Prostate gland (tissue), 2 donors: ENCODE measurements at regions not wholly inside any gene's neighbourhood (a gene's known extent, or its start where the extent isn't known, plus 50 kb on each side); places are given as distances from the start of the nearest gene placed in this dataset.

Experiments used
- DNase-seq: peaks from one replicate; pipeline ENCODE4 v3.0.0-alpha.2; 2019; ENCODE audit warnings: low spot score
- H3K27ac ChIP-seq, 2 donors: fragments of 200-600 bp; sonication (generic); 2 replicates each; pipeline ENCODE4 v1.5.1; 2017 to 2019
- H3K27me3 ChIP-seq: fragments of 200-600 bp; sonication (generic); replicated peaks from 2 replicates; pipeline ENCODE4 v1.5.1; 2019; ENCODE audit not compliant: insufficient read depth
- H3K36me3 ChIP-seq, 2 donors: fragments of 200-600 bp; sonication (generic); 1 replicate in 1 of 2; 2 replicates in 1 of 2; pipeline versions ENCODE4 v1.5.1 to v1.8.1; 2017 to 2019
- H3K4me1 ChIP-seq: fragments of 200-600 bp; sonication (generic); replicated peaks from 2 replicates; pipeline ENCODE4 v1.5.1; 2019
- H3K4me3 ChIP-seq, 2 donors: fragments of 200-600 bp; sonication (generic); 2 replicates each; pipeline ENCODE4 v1.5.1; 2017 to 2019
- H3K9me3 ChIP-seq: fragments of 200-600 bp; sonication (generic); 2 replicates; pipeline ENCODE4 v1.5.1; 2017
- POLR2A ChIP-seq: fragments of 450-650 bp; IDR thresholded peaks from one replicate; pipeline ENCODE4 v1.6.1; 2016; ENCODE audit warnings: antibody characterized with exemption, mild to moderate bottlenecking
- POLR2AphosphoS5 ChIP-seq: sonication (generic); formaldehyde crosslinking; IDR thresholded peaks from one replicate; pipeline ENCODE4 v1.6.1; 2017; ENCODE audit warnings: antibody characterized with exemption
- WGBS: methylation state at CpG from one replicate; pipeline ENCODE4 v1.1.5; 2018; 5-methylcytosine and 5-hydroxymethylcytosine counted together
- intact Hi-C: fragments of 100-400 bp; cut with DNase I; formaldehyde crosslinking; loops from one replicate; pipeline ENCODE4 v1.14.2; 2022
- TF ChIP-seq, protein P1 (sequence below), 4 experiments: fragments of 200-600 bp in 2 of 4; fragments of 450-650 bp in 2 of 4; sonication (generic) in 2 of 4; IDR thresholded peaks; 1 replicate in 3 of 4; 2 replicates in 1 of 4; pipeline ENCODE4 v1.5.1; 2016 to 2019; ENCODE audit warnings: antibody characterized with exemption in 4 of 4, mild to moderate bottlenecking in 2 of 4, moderate library complexity in 2 of 4

DNA sequence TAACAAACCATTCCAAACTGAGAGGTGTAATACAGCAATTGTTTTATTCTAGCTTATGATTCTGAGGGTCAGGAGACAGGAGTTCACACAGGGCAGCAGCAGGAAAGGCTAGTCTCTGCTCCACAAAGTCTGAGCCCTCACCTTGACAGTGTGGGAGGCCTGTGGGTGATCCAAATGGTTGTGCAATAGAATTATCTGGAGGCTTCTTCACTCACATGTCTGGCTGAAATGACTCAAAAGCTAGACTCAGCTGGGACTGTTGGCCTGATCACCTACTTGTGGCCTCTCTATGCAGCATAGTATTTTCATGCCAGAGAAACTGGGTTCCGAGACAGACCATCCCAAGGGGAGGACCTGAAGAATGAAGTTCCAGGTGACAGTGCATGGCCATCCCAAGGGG, 233.9 kb upstream of the UBE2E2 start:
- WGBS = 91% methylated on average over 1 of the region's 1 CpG
- Histone ChIP-seq H3K9me3 (no peaks in the 10 kb centered on the region), H3K4me3 (no peak overlapping the region), H3K27ac (no peak overlapping the region), H3K4me1 (no peaks in the 10 kb centered on the region), H3K27me3 (no peaks in the 10 kb centered on the region), H3K36me3 (no peaks in the 10 kb centered on the region)
- intact Hi-C loops = no loop called here
- TF ChIP-seq POLR2A = no peak
- TF ChIP-seq, protein P1, sequence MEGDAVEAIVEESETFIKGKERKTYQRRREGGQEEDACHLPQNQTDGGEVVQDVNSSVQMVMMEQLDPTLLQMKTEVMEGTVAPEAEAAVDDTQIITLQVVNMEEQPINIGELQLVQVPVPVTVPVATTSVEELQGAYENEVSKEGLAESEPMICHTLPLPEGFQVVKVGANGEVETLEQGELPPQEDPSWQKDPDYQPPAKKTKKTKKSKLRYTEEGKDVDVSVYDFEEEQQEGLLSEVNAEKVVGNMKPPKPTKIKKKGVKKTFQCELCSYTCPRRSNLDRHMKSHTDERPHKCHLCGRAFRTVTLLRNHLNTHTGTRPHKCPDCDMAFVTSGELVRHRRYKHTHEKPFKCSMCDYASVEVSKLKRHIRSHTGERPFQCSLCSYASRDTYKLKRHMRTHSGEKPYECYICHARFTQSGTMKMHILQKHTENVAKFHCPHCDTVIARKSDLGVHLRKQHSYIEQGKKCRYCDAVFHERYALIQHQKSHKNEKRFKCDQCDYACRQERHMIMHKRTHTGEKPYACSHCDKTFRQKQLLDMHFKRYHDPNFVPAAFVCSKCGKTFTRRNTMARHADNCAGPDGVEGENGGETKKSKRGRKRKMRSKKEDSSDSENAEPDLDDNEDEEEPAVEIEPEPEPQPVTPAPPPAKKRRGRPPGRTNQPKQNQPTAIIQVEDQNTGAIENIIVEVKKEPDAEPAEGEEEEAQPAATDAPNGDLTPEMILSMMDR (IDR thresholded peaks at IDR 0.05) = no peak
- no peak for TF ChIP-seq POLR2AphosphoS5
- no peak for DNase-seq

DNA sequence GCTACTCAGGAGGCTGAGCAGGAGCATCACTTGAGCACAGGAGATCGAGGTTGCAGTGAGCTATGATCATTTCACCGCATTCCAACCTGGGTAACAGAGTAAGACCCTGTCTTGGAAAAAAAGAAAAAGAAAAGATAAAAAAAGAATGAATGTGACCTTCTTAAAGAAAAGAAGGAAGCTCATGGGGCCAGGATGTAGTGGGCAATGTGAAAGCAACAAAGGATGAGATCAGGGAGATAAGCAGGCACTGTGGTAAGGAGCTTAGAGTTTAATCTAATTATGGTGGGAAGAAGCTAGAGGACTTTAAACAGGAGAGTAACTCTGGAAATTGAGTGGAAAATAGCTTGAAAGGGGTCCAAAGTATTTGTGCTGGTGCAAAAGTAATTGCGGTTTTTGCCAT, 231.6 kb upstream of the UBE2E2 start:
- Histone ChIP-seq H3K27me3 (no peaks in the 10 kb centered on the region), H3K4me3 (no peak overlapping the region), H3K9me3 (no peaks in the 10 kb centered on the region), H3K27ac (no peak overlapping the region), H3K4me1 (no peaks in the 10 kb centered on the region), H3K36me3 (no peaks in the 10 kb centered on the region)
- DNase-seq = no peak
- TF ChIP-seq, protein P1 (IDR thresholded peaks at IDR 0.05) = no peak
- TF ChIP-seq POLR2A = no peak
- no peak for TF ChIP-seq POLR2AphosphoS5
- intact Hi-C loops = no loop called here
- 93% methylated on average over 3 of the region's 3 CpGs for WGBS

DNA sequence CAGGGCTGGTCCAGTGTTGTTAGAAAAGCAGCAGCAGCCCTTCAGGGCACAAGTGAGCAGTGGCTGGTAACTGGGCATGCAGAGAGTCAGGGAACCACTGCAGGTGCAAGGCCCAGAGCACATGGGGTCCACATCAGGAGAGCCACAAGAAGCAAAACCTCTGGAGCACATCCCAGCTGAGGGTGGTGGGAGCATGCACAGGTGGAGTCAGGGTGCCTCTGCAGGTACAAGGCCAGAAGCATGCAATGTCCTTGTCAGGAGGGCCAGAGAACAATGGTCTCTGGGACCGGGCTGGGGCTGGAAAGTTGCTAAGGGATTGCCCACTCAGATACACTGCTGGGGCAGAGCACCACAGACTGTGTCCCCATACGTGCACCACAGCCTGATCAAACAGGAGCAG, 226.1 kb upstream of the UBE2E2 start:
- no peaks in the 10 kb centered on the region for H3K9me3 ChIP-seq
- H3K36me3 ChIP-seq = no peaks in the 10 kb centered on the region
- H3K27me3 ChIP-seq = no peaks in the 10 kb centered on the region
- WGBS = 66% methylated on average over 2 of the region's 2 CpGs
- intact Hi-C loops = no loop called here
- no peaks in the 10 kb centered on the region for H3K4me1 ChIP-seq
- no peak for DNase-seq
- no peak overlapping the region for H3K27ac ChIP-seq
- no peak for TF ChIP-seq POLR2AphosphoS5
- TF ChIP-seq, protein P1 (IDR thresholded peaks at IDR 0.05) = no peak
- TF ChIP-seq POLR2A = no peak
- no peak overlapping the region for H3K4me3 ChIP-seq

DNA sequence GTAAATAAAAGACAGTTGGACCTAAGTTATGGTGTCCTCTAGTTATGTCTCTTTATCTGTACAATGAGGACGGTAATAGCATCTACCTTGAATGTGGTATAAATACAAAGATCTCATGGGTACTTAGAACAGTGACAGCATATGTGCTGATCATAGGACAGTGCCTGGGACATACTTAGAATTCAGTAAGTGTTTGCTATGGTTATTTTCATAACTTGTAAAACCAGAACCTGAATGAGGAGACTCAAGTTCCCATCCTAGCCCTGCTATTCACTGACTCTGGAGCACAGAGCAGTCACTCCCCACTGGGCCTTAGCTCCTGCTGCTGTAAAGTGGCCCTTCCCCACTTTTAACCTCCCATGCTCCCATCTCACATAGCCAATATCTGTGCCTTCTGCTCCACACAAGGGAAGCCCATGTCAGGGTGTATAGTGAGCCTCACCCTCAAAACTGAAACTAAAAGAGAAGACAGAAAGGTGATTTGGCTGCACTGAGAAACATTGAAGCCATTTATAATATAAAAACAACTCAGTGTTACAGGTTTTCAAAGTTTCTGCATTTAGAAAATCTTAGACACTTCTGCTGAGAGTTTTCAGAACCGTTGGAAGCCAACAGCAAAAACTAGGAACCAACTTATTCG, 225.4 kb upstream of the UBE2E2 start:
- TF ChIP-seq POLR2A = no peak
- TF ChIP-seq, protein P1 (IDR thresholded peaks at IDR 0.05) = no peak
- no peak for TF ChIP-seq POLR2AphosphoS5
- WGBS = 69% methylated on average over 3 of the region's 3 CpGs

DNA sequence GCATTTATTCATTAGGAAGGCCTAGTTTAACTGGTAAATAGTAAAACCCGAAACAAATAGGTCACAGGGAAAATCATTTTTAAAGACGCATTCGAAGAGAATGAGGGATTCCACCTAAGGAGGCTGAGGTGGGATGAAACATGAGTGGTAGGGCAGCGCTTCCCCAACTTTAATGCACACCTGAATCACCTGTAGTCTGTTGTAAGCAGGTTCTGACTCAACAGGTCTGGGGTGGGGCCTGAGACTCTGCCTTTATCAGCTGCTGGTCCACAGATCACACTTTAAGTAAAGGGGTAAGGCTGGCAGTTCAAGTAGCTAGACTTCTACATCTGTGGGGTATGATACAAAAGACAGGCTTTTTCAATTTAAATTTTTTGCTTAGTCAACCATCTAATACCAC, 223.5 kb upstream of the UBE2E2 start:
- TF ChIP-seq, protein P1 (IDR thresholded peaks at IDR 0.05) = no peak
- TF ChIP-seq POLR2A (no peak), POLR2AphosphoS5 (no peak)
- no peaks in the 10 kb centered on the region for H3K27me3 ChIP-seq
- no peaks in the 10 kb centered on the region for H3K36me3 ChIP-seq
- no peak overlapping the region for H3K27ac ChIP-seq
- no peak for DNase-seq
- WGBS = 94% methylated on average over 4 of the region's 4 CpGs
- H3K4me1 ChIP-seq = no peaks in the 10 kb centered on the region
- no peaks in the 10 kb centered on the region for H3K9me3 ChIP-seq
- intact Hi-C loops = no loop called here
- no peak overlapping the region for H3K4me3 ChIP-seq

More for the DNA sequence above, 225.4 kb upstream of the UBE2E2 start:
- Histone ChIP-seq H3K4me1 (no peaks in the 10 kb centered on the region), H3K27ac (no peak overlapping the region), H3K27me3 (no peaks in the 10 kb centered on the region), H3K4me3 (no peak overlapping the region), H3K9me3 (no peaks in the 10 kb centered on the region), H3K36me3 (no peaks in the 10 kb centered on the region)
- intact Hi-C loops = no loop called here
- DNase-seq = no peak
